Ovary (tissue), 7 donors: ENCODE measurements at regions not wholly inside any gene's neighbourhood (a gene's known extent, or its start where the extent isn't known, plus 50 kb on each side); places are given as distances from the start of the nearest gene placed in this dataset.

Source experiments
- DNase-seq, 5 donors: peaks; one replicate each; pipeline ENCODE4 v3.0.0-alpha.2; 2019 to 2020
- H3K27ac ChIP-seq, 2 donors: fragments of 200-600 bp; one replicate each; pipeline versions ENCODE4 v1.5.1 to v1.8.0; 2019 to 2022
- H3K27me3 ChIP-seq: fragments of 200-600 bp; one replicate; pipeline ENCODE4 v1.8.0; 2022
- H3K36me3 ChIP-seq: fragments of 200-600 bp; sonication (generic); one replicate; pipeline ENCODE4 v1.5.1; 2019
- H3K4me1 ChIP-seq: one replicate; pipeline ENCODE4 v1.8.1; 2013; ENCODE audit warnings: mild to moderate bottlenecking, moderate library complexity; ENCODE audit not compliant: insufficient read depth
- H3K4me3 ChIP-seq: fragments of 200-600 bp; sonication (generic); one replicate; pipeline ENCODE4 v1.5.1; 2017
- H3K9me3 ChIP-seq, 2 donors: fragments of 200-600 bp in 1 of 2; sonication (generic) in 1 of 2; one replicate each; pipeline versions ENCODE4 v1.5.1 to v1.8.1; 2013 to 2019; ENCODE audit warnings: mild to moderate bottlenecking in 1 of 2, moderate library complexity in 1 of 2
- CTCF ChIP-seq, 3 donors: fragments of 450-650 bp in 2 of 3; fragments of 200-600 bp in 1 of 3; IDR thresholded peaks; one replicate each; pipeline versions ENCODE4 v1.5.1 to v1.8.0; 2016 to 2022; ENCODE audit warnings: antibody characterized with exemption in 3 of 3, mild to moderate bottlenecking in 1 of 3
- EP300 ChIP-seq: sonication (generic); formaldehyde crosslinking; IDR thresholded peaks from one replicate; pipeline ENCODE4 v1.6.1; 2017; ENCODE audit warnings: antibody characterized with exemption
- POLR2A ChIP-seq: fragments of 450-650 bp; IDR thresholded peaks from one replicate; pipeline ENCODE4 v1.6.1; 2017; ENCODE audit warnings: antibody characterized with exemption, mild to moderate bottlenecking, moderate library complexity
- WGBS, 3 donors: extraction: QIAGEN DNeasy Blood & Tissue Kit in 1 of 3; methylation state at CpG; one replicate each; pipeline versions ENCODE4 v1.1.5 to v1.1.7; 2013 to 2017; 5-methylcytosine and 5-hydroxymethylcytosine counted together
- intact Hi-C, 4 donors: fragments of 100-400 bp; cut with DNase I; formaldehyde crosslinking; loops; one replicate each; pipeline versions ENCODE4 v1.11.0 to v1.15.1; 2022 to 2023
- donor health status: DM: no; HTN: no; CAD: no; lungs with moderate emphysema.
- donor health status: DM: no; HTN: no; CAD: no.
- donor health status: Bipolar disorder and iron deficiency.
- donor health status: DM: no; HTN: no; CAD: no.
- donor health status: DM: yes; HTN: yes; CAD: no.

- no peaks in the 10 kb centered on the region for H3K9me3 ChIP-seq
- no peak for DNase-seq
- H3K4me3 ChIP-seq = no peak overlapping the region
- 72 to 94% (median 93%) methylated on average over 3 of the region's 3 CpGs for WGBS, 3 donors
- H3K27me3 ChIP-seq = no peaks in the 10 kb centered on the region
- H3K4me1 ChIP-seq = no peaks in the 10 kb centered on the region
- intact Hi-C loops = no loop called here
- no peak for TF ChIP-seq POLR2A
- TF ChIP-seq EP300 = no peak
- no peak for TF ChIP-seq CTCF (IDR thresholded peaks at IDR 0.05)
- H3K36me3 ChIP-seq = no peaks in the 10 kb centered on the region
- no peak overlapping the region for H3K27ac ChIP-seq
These were observed 300.2 kb downstream of the FBXW7 start for GRCh38 chr4:152235718-152236117.

GRCh38 chr4:152234571-152234970 lies 301.3 kb downstream of the FBXW7 start:
- Histone ChIP-seq H3K4me3 (no peak overlapping the region), H3K27ac (no peak overlapping the region), H3K27me3 (no peaks in the 10 kb centered on the region), H3K4me1 (no peaks in the 10 kb centered on the region), H3K36me3 (no peaks in the 10 kb centered on the region), H3K9me3 (no peaks in the 10 kb centered on the region)
- 86 to 97% (median 89%) methylated on average over 3 of the region's 3 CpGs for WGBS, 3 donors
- DNase-seq = no peak
- TF ChIP-seq POLR2A = no peak
- TF ChIP-seq EP300 = no peak
- TF ChIP-seq CTCF (IDR thresholded peaks at IDR 0.05) = no peak
- intact Hi-C loops = no loop called here

- Histone ChIP-seq H3K9me3 (no peaks in the 10 kb centered on the region), H3K4me3 (no peak overlapping the region), H3K27me3 (no peaks in the 10 kb centered on the region), H3K36me3 (no peaks in the 10 kb centered on the region), H3K4me1 (no peaks in the 10 kb centered on the region), H3K27ac (no peak overlapping the region)
- TF ChIP-seq CTCF (IDR thresholded peaks at IDR 0.05) = no peak
- 67 to 84% (median 77%) methylated on average over 2 of the region's 2 CpGs for WGBS, 3 donors
- DNase-seq = no peak
- intact Hi-C loops = no loop called here
These were observed 303.6 kb downstream of the FBXW7 start for GRCh38 chr4:152232271-152232670.

- 85 to 88% (median 85%) methylated on average over 6 of the region's 6 CpGs for WGBS, 3 donors
- no peaks in the 10 kb centered on the region for H3K4me1 ChIP-seq
- H3K36me3 ChIP-seq = no peaks in the 10 kb centered on the region
- intact Hi-C loops = no loop called here
- H3K27ac ChIP-seq = no peak overlapping the region
- TF ChIP-seq EP300 = no peak
- TF ChIP-seq POLR2A = no peak
- no peak for TF ChIP-seq CTCF (IDR thresholded peaks at IDR 0.05)
- no peaks in the 10 kb centered on the region for H3K27me3 ChIP-seq
- H3K9me3 ChIP-seq = no peaks in the 10 kb centered on the region
- H3K4me3 ChIP-seq = no peak overlapping the region
- no peak for DNase-seq
These were observed 306.1 kb downstream of the FBXW7 start for GRCh38 chr4:152229782-152230289.

- 98 to 100% (median 100%) methylated on average over 1 of the region's 1 CpG for WGBS, 3 donors
- no peaks in the 10 kb centered on the region for H3K4me1 ChIP-seq
- H3K4me3 ChIP-seq = no peak overlapping the region
- DNase-seq = no peak
- no peaks in the 10 kb centered on the region for H3K36me3 ChIP-seq
- H3K9me3 ChIP-seq = no peaks in the 10 kb centered on the region
- intact Hi-C loops = no loop called here
- H3K27ac ChIP-seq = no peak overlapping the region
- TF ChIP-seq POLR2A (no peak), EP300 (no peak), CTCF (IDR thresholded peaks at IDR 0.05) (no peak)
- H3K27me3 ChIP-seq = no peaks in the 10 kb centered on the region
These were observed 310.2 kb downstream of the FBXW7 start for GRCh38 chr4:152225680-152226079.
